GM12892 (cell line): ENCODE measurements at regions not wholly inside any gene's neighbourhood (a gene's known extent, or its start where the extent isn't known, plus 50 kb on each side); places are given as distances from the start of the nearest gene placed in this dataset.

ENCODE experiments used
- POLR2A ChIP-seq: IDR thresholded peaks from 2 replicates; pipeline ENCODE4 v1.6.1; 2011; ENCODE audit warnings: low read depth, low read length, control low read depth
- POLR2AphosphoS5 ChIP-seq: IDR thresholded peaks from 2 replicates; pipeline ENCODE4 v1.6.1; 2011; ENCODE audit warnings: low read depth, low read length, control low read depth
- TAF1 ChIP-seq: IDR thresholded peaks from 2 replicates; pipeline ENCODE4 v1.6.1; 2011; ENCODE audit warnings: low read depth, mild to moderate bottlenecking, control low read depth, low read length, borderline replicate concordance

- TF ChIP-seq TAF1 (no peak), POLR2AphosphoS5 (no peak), POLR2A (no peak)
Measured at GRCh38 chr1:221915764-221916163, 173.9 kb upstream of the DUSP10 start.
